ENCODE measurements at regions not wholly inside any gene's neighbourhood (a gene's known extent, or its start where the extent isn't known, plus 50 kb on each side); places are given as distances from the start of the nearest gene placed in this dataset.

GRCh38 chr4:96016634-96017299 lies 176.9 kb downstream of the PDHA2 start:
- Mint-ChIP-seq H3K36me3 (no peaks in the 10 kb centered on the region), H3K4me1 (no peaks in the 10 kb centered on the region), H3K27me3 (no peaks in the 10 kb centered on the region), H3K9me3 (no peaks in the 10 kb centered on the region), H3K4me3 (no peak overlapping the region), H3K27ac (no peak overlapping the region)
- POLR2A ChIA-PET, result no interaction called here
- ATAC-seq (ENCODE audit: low read depth) (no peak), DNase-seq (no peak)

GRCh38 chr4:96025011-96025410 lies 185.1 kb downstream of the PDHA2 start:
- POLR2A ChIA-PET, result no interaction called here
- DNase-seq (no peak), ATAC-seq (ENCODE audit: low read depth) (no peak)
- H3K27ac Mint-ChIP-seq, result no peak overlapping the region
- H3K36me3 Mint-ChIP-seq, result no peaks in the 10 kb centered on the region
- H3K4me3 Mint-ChIP-seq, result no peak overlapping the region
- H3K27me3 Mint-ChIP-seq, result no peaks in the 10 kb centered on the region
- peaks cover 1% of the 10 kb centered on the region for H3K9me3 Mint-ChIP-seq
- no peaks in the 10 kb centered on the region for H3K4me1 Mint-ChIP-seq

- DNase-seq, result no peak
- Mint-ChIP-seq H3K36me3 (no peaks in the 10 kb centered on the region), H3K9me3 (peaks cover 2% of the 10 kb centered on the region), H3K4me1 (no peaks in the 10 kb centered on the region), H3K27ac (no peak overlapping the region), H3K27me3 (no peaks in the 10 kb centered on the region), H3K4me3 (no peak overlapping the region)
- ATAC-seq (ENCODE audit: low read depth), result no peak
- POLR2A ChIA-PET, result no interaction called here
These were observed 195.8 kb downstream of the PDHA2 start for GRCh38 chr4:96035727-96036126.

- no peaks in the 10 kb centered on the region for H3K36me3 Mint-ChIP-seq
- peaks cover 2% of the 10 kb centered on the region for H3K9me3 Mint-ChIP-seq
- no peaks in the 10 kb centered on the region for H3K4me1 Mint-ChIP-seq
These were observed 196.9 kb downstream of the PDHA2 start for GRCh38 chr4:96036781-96037180.

GRCh38 chr4:96037705-96038104 lies 197.8 kb downstream of the PDHA2 start:
- POLR2A ChIA-PET, result no interaction called here
- Mint-ChIP-seq H3K4me1 (no peaks in the 10 kb centered on the region), H3K4me3 (no peak overlapping the region), H3K36me3 (no peaks in the 10 kb centered on the region), H3K9me3 (peaks cover 2% of the 10 kb centered on the region), H3K27me3 (peaks cover 2% of the 10 kb centered on the region), H3K27ac (no peak overlapping the region)
- no peak for DNase-seq
- no peak for ATAC-seq (ENCODE audit: low read depth)

More at GRCh38 chr4:96036781-96037180, 196.9 kb downstream of the PDHA2 start:
- POLR2A ChIA-PET, result no interaction called here
- Mint-ChIP-seq H3K27ac (no peak overlapping the region), H3K4me3 (no peak overlapping the region), H3K27me3 (no peaks in the 10 kb centered on the region)
- no peak for DNase-seq
- ATAC-seq (ENCODE audit: low read depth), result no peak

GRCh38 chr4:96039217-96039616 lies 199.3 kb downstream of the PDHA2 start:
- no peak overlapping the region for H3K27ac Mint-ChIP-seq
- no peaks in the 10 kb centered on the region for H3K4me1 Mint-ChIP-seq
- ATAC-seq (ENCODE audit: low read depth), result no peak
- no peak overlapping the region for H3K4me3 Mint-ChIP-seq
- peaks cover 2% of the 10 kb centered on the region for H3K27me3 Mint-ChIP-seq
- POLR2A ChIA-PET, result no interaction called here
- H3K36me3 Mint-ChIP-seq, result no peaks in the 10 kb centered on the region
- no peaks in the 10 kb centered on the region for H3K9me3 Mint-ChIP-seq
- DNase-seq, result no peak

- Mint-ChIP-seq H3K36me3 (no peaks in the 10 kb centered on the region), H3K4me1 (no peaks in the 10 kb centered on the region), H3K27ac (no peak overlapping the region), H3K27me3 (peaks cover 2% of the 10 kb centered on the region), H3K9me3 (no peaks in the 10 kb centered on the region), H3K4me3 (no peak overlapping the region)
- no peak for DNase-seq
- POLR2A ChIA-PET, result no interaction called here
- ATAC-seq (ENCODE audit: low read depth), result no peak
These were observed 200.0 kb downstream of the PDHA2 start for GRCh38 chr4:96039803-96040436.

GRCh38 chr4:96044971-96045370 lies 205.1 kb downstream of the PDHA2 start:
- H3K9me3 Mint-ChIP-seq, result no peaks in the 10 kb centered on the region
- POLR2A ChIA-PET, result no interaction called here
- ATAC-seq (ENCODE audit: low read depth) (no peak), DNase-seq (no peak)
- no peaks in the 10 kb centered on the region for H3K4me1 Mint-ChIP-seq
- peaks cover 2% of the 10 kb centered on the region for H3K27me3 Mint-ChIP-seq
- H3K36me3 Mint-ChIP-seq, result no peaks in the 10 kb centered on the region
- no peak overlapping the region for H3K4me3 Mint-ChIP-seq
- H3K27ac Mint-ChIP-seq, result no peak overlapping the region

- H3K4me3 Mint-ChIP-seq, result no peak overlapping the region
- no peaks in the 10 kb centered on the region for H3K36me3 Mint-ChIP-seq
- no peaks in the 10 kb centered on the region for H3K9me3 Mint-ChIP-seq
- no peak overlapping the region for H3K27ac Mint-ChIP-seq
- ATAC-seq (ENCODE audit: low read depth), result no peak
- H3K4me1 Mint-ChIP-seq, result no peaks in the 10 kb centered on the region
- no peak for DNase-seq
- POLR2A ChIA-PET, result no interaction called here
- no peaks in the 10 kb centered on the region for H3K27me3 Mint-ChIP-seq
These were observed 212.9 kb downstream of the PDHA2 start for GRCh38 chr4:96052827-96053226.

GRCh38 chr4:96056346-96056934 lies 216.5 kb downstream of the PDHA2 start:
- no peaks in the 10 kb centered on the region for H3K4me1 Mint-ChIP-seq

GRCh38 chr4:96063639-96064038 lies 223.7 kb downstream of the PDHA2 start:
- POLR2A ChIA-PET, result no interaction called here
- H3K9me3 Mint-ChIP-seq, result no peaks in the 10 kb centered on the region
- H3K36me3 Mint-ChIP-seq, result no peaks in the 10 kb centered on the region
- ATAC-seq (ENCODE audit: low read depth), result no peak
- H3K4me3 Mint-ChIP-seq, result no peak overlapping the region
- H3K27ac Mint-ChIP-seq, result no peak overlapping the region
- no peaks in the 10 kb centered on the region for H3K4me1 Mint-ChIP-seq
- no peaks in the 10 kb centered on the region for H3K27me3 Mint-ChIP-seq
- no peak for DNase-seq

More at GRCh38 chr4:96056346-96056934, 216.5 kb downstream of the PDHA2 start:
- no peak overlapping the region for H3K27ac Mint-ChIP-seq
- H3K27me3 Mint-ChIP-seq, result peaks cover 3% of the 10 kb centered on the region
- H3K9me3 Mint-ChIP-seq, result no peaks in the 10 kb centered on the region
- H3K4me3 Mint-ChIP-seq, result no peak overlapping the region
- DNase-seq (no peak), ATAC-seq (ENCODE audit: low read depth) (no peak)
- H3K36me3 Mint-ChIP-seq, result no peaks in the 10 kb centered on the region
- POLR2A ChIA-PET, result no interaction called here

GRCh38 chr4:96073461-96073860 lies 233.6 kb downstream of the PDHA2 start:
- POLR2A ChIA-PET, result no interaction called here
- H3K9me3 Mint-ChIP-seq, result no peaks in the 10 kb centered on the region
- no peak overlapping the region for H3K27ac Mint-ChIP-seq
- no peaks in the 10 kb centered on the region for H3K27me3 Mint-ChIP-seq
- no peaks in the 10 kb centered on the region for H3K4me1 Mint-ChIP-seq
- DNase-seq (no peak), ATAC-seq (ENCODE audit: low read depth) (no peak)
- H3K36me3 Mint-ChIP-seq, result no peaks in the 10 kb centered on the region
- no peak overlapping the region for H3K4me3 Mint-ChIP-seq

GRCh38 chr4:96092151-96092705 lies 252.3 kb downstream of the PDHA2 start:
- H3K27ac Mint-ChIP-seq, result no peak overlapping the region
- POLR2A ChIA-PET, result no interaction called here
- no peaks in the 10 kb centered on the region for H3K4me1 Mint-ChIP-seq
- no peaks in the 10 kb centered on the region for H3K9me3 Mint-ChIP-seq
- DNase-seq (no peak), ATAC-seq (ENCODE audit: low read depth) (no peak)
- H3K36me3 Mint-ChIP-seq, result no peaks in the 10 kb centered on the region
- no peak overlapping the region for H3K4me3 Mint-ChIP-seq
- no peaks in the 10 kb centered on the region for H3K27me3 Mint-ChIP-seq

- Mint-ChIP-seq H3K4me3 (no peak overlapping the region), H3K27ac (no peak overlapping the region), H3K27me3 (no peaks in the 10 kb centered on the region), H3K4me1 (no peaks in the 10 kb centered on the region), H3K9me3 (no peaks in the 10 kb centered on the region), H3K36me3 (no peaks in the 10 kb centered on the region)
- DNase-seq, result no peak
- POLR2A ChIA-PET, result no interaction called here
- ATAC-seq (ENCODE audit: low read depth), result no peak
These were observed 253.2 kb downstream of the PDHA2 start for GRCh38 chr4:96093057-96093456.

Data from activated naive CD8-positive, alpha-beta T cell treated with anti-CD3 and anti-CD28 coated beads, Interleukin-2, amount 10 ng/mL, durations not matched to agents 7 days and 5 days (primary cell).